Fibroblast of pulmonary artery (primary cell): ENCODE measurements at regions not wholly inside any gene's neighbourhood (a gene's known extent, or its start where the extent isn't known, plus 50 kb on each side); places are given as distances from the start of the nearest gene placed in this dataset.

Experiments used
- DNase-seq: peaks from one replicate; pipeline ENCODE4 v3.0.0-alpha.2; 2010; ENCODE audit warnings: low read depth
- H3K4me3 ChIP-seq: replicated peaks from 2 replicates; pipeline ENCODE4 v1.5.1; 2011; ENCODE audit warnings: low read depth, mild to moderate bottlenecking, control low read depth, low read length, moderate library complexity
- CTCF ChIP-seq: IDR thresholded peaks from 2 replicates; pipeline ENCODE4 v1.5.1; 2011; ENCODE audit warnings: mild to moderate bottlenecking, control low read depth, low read length, inconsistent platforms; ENCODE audit errors: missing control alignments

- DNase-seq = no peak
- no peak overlapping the region for H3K4me3 ChIP-seq
- no peak for TF ChIP-seq CTCF
Measured at GRCh38 chr4:114311787-114312186, 286.8 kb upstream of the UGT8 start.

DNA sequence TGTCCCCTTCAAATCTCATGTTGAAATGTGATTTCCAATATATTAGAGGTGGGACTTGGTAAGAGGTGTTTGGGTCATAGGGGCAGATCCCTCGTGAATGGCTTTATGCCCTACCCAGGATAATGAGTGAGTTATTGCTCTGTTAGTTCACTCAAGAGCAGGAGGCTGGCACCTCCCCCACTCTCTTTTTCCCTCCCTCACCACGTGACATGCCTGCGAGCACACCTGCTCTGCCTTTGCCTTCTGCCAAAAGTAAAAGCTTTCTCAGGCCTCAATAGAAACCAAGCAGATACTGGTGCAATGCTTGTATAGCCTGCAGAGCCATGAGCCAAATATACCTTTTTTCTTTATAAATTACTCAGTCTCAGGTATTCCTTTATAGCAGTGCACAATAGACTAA is 286.3 kb upstream of the UGT8 start:
- H3K4me3 ChIP-seq = no peak overlapping the region
- DNase-seq = no peak

DNA sequence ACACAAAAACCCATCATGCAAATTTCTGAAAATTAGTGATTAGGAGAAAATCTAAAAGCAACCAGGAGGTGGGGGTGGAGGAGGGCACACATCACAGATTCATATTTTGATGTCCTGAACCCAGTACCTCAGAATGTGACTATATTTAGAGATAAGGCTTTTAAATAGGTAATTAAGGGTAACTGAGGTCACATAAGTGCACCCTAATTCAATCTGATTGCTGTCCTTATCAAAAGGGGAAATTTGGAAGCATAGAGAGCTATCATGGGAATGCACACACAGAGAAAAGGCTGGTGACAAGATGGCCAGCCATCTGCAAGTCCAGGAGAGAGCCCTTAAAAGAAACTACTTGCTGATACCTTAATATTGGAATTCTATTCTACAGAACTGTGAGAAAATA is 281.8 kb upstream of the UGT8 start:
- H3K4me3 ChIP-seq = no peak overlapping the region
- DNase-seq = no peak
- no peak for TF ChIP-seq CTCF

More for the DNA sequence above, 286.3 kb upstream of the UGT8 start:
- TF ChIP-seq CTCF = no peak

DNA sequence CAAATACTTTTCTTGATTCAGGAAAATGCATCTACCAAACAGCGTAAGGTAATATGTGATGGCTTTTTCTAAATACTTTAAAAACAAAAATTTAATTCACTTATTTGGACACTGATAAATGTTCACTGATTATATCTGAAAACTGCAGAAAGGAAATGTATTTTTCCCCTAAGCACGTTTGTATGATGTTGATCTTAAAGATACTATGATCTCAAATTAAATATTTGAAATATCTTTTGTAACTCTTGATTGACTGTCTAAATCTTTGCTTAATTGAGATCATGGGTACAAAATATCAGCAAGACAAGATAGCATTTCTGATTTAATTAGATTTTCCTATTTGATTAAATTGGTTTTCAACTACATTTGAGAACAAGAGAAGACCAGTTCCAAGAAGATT is 281.0 kb upstream of the UGT8 start:
- TF ChIP-seq CTCF = no peak
- H3K4me3 ChIP-seq = no peak overlapping the region
- no peak for DNase-seq

- no peak for TF ChIP-seq CTCF
- H3K4me3 ChIP-seq = no peak overlapping the region
- DNase-seq = no peak
Measured at GRCh38 chr4:114318309-114318708, 280.3 kb upstream of the UGT8 start.

DNA sequence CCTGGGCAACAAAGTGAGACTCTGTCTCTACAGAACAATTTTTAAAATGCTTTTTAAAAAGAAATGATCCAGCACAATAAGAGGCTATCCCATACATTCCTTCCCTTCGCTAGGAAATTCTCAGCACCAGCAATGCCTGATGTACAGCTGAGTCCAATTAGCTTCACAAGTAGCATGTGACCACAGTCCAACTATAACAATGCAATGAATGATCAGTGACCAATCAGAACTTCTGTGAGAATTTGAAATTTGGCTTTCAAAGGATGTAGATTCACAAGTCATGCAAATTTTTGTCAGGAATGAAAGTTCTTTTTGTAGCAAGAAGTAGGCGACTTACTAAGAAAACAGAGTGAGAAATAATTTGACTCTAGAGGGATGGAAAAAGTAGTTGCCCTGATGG is 278.5 kb upstream of the UGT8 start:
- TF ChIP-seq CTCF = no peak
- no peak for DNase-seq
- H3K4me3 ChIP-seq = no peak overlapping the region

DNA sequence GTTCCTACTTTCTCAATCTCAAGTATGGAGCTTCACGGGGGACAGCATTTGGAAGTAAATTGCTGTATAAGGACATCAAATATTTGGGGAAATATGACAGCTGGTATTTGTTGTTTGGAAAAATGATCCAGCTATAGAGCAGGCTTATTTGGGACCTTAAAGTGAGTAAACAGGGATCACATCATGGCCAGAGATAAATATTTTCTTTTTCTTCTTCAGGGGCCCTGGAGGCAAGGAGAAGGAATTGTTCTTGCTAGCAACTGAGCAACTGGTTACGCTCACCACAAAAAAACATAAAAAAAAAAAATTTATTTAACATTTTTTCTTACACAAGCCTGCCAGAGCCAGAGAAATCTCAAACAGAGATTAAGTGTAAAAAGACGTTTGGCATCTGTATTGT is 277.2 kb upstream of the UGT8 start:
- DNase-seq = no peak
- no peak for TF ChIP-seq CTCF
- no peak overlapping the region for H3K4me3 ChIP-seq
